ENCODE measurements at regions not wholly inside any gene's neighbourhood (a gene's known extent, or its start where the extent isn't known, plus 50 kb on each side); places are given as distances from the start of the nearest gene placed in this dataset.

- no peak for TF ChIP-seq REST (IDR thresholded peaks at IDR 0.05; ENCODE audit: insufficient read depth in 1 of 2, low read depth in 2 of 2, low read length in 2 of 2)
- no peak for TF ChIP-seq POLR2AphosphoS5 (IDR thresholded peaks at IDR 0.05; ENCODE audit: low read depth, low read length)
Observed at GRCh38 chr20:58007947-58008346, 220.5 kb downstream of the ANKRD60 start.
